ENCODE measurements at regions not wholly inside any gene's neighbourhood (a gene's known extent, or its start where the extent isn't known, plus 50 kb on each side); places are given as distances from the start of the nearest gene placed in this dataset.
"Not testable (repeated sequence)": the region's sequence is repeated elsewhere in the genome, so short reads cannot be mapped to it uniquely, and the experiment has no call there.

DNA sequence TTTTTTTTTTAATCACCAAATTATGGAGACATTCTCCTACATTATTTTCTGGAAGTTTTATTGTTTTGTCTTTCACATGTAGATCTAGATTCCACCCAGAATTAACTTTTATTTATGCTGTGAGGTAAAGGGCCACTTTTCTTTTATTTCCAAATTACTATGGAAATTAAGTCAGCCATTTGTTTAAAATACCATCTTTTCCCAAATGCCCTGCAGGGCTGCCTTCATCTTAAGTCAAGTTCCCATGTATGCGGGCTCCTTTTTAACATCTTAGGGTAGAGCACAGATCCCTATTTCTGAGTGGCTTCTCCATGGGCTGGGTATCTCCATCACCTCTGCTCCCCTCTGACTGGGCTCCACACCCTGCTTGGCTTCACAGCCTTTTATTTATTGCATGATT is 348.4 kb downstream of the SOX4 start:
- Histone ChIP-seq H3K27ac (no peak overlapping the region), H3K4me3 (no peak overlapping the region), H3K36me3 (no peaks in the 10 kb centered on the region), H3K27me3 (replicated peaks in 1 of 7) (no peaks in the 10 kb centered on the region), H3K4me1 (no peaks in the 10 kb centered on the region), H3K9me3 (no peaks in the 10 kb centered on the region)
- intact Hi-C loops (cut with DNase I; ENCODE audit: low total_unique reads), result no loop called here
- no peak for DNase-seq
- TF ChIP-seq POLR2A (IDR thresholded peaks at IDR 0.05), result no peak
- TF ChIP-seq, protein P1, sequence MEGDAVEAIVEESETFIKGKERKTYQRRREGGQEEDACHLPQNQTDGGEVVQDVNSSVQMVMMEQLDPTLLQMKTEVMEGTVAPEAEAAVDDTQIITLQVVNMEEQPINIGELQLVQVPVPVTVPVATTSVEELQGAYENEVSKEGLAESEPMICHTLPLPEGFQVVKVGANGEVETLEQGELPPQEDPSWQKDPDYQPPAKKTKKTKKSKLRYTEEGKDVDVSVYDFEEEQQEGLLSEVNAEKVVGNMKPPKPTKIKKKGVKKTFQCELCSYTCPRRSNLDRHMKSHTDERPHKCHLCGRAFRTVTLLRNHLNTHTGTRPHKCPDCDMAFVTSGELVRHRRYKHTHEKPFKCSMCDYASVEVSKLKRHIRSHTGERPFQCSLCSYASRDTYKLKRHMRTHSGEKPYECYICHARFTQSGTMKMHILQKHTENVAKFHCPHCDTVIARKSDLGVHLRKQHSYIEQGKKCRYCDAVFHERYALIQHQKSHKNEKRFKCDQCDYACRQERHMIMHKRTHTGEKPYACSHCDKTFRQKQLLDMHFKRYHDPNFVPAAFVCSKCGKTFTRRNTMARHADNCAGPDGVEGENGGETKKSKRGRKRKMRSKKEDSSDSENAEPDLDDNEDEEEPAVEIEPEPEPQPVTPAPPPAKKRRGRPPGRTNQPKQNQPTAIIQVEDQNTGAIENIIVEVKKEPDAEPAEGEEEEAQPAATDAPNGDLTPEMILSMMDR (IDR thresholded peaks at IDR 0.05 in 8 of 11, conservative IDR thresholded peaks at IDR 0.05 in 3 of 11), result no peak
- TF ChIP-seq POLR2AphosphoS5 (IDR thresholded peaks at IDR 0.05), result no peak
- 93 to 100% (median 97%) methylated on average over 1 of the region's 1 CpG for WGBS, 5 donors

DNA sequence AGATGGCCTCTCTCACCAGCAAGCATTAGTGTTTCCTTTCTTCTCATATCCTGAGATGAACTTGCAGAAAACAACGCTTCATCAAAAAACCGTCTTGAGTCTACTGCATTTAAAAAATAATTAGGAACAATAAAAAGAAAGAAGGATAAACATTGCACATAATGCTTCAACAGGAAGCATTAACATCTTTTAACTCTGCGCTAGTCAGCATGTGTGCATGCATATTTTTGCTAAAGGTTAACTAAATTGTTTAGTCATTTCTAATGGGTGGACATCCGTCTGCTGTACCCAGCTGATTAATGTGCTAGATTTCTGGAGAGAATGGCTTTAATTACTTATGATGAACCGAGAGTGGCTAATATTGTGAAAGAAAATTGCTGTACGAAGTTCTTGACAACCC is 349.3 kb downstream of the SOX4 start:
- Histone ChIP-seq H3K4me3 (no peak overlapping the region), H3K9me3 (no peaks in the 10 kb centered on the region), H3K4me1 (peaks cover 0 to 4% (median 2%) of the 10 kb centered on the region in 6 donors), H3K27me3 (replicated peaks in 1 of 7) (no peaks in the 10 kb centered on the region), H3K36me3 (no peaks in the 10 kb centered on the region), H3K27ac (no peak overlapping the region)
- WGBS, 5 donors, result 52 to 66% (median 53%) methylated on average over 6 of the region's 6 CpGs
- intact Hi-C loops (cut with DNase I; ENCODE audit: low total_unique reads), result no loop called here
- DNase-seq, result no peak
- TF ChIP-seq POLR2AphosphoS5 (IDR thresholded peaks at IDR 0.05) (no peak), POLR2A (IDR thresholded peaks at IDR 0.05) (no peak)
- TF ChIP-seq, protein P1 (IDR thresholded peaks at IDR 0.05 in 8 of 11, conservative IDR thresholded peaks at IDR 0.05 in 3 of 11), result no peak

DNA sequence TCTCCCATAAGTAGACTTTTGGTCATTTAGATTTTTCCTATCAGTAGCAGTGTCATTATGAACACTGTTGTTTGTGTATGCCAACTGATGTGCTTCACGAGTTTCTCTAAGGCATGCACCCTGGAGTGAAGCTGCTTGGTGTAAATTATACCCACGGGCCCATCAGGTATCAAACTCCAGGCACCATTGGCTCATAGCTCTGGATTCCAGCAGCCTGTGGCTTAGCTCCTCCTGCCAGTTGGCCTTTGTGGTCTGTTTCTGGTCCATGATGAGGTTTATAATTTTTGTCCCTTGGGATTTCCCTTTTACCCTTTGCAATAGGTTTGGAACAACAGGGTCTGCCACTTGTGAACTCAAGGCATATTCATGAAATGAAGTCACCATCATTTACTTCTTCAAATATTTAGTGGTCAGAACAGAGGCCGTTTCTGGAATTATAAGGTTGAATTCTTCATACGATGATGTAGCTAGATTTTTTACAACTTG is 350.5 kb downstream of the PRL start:
- Histone ChIP-seq H3K9me3 (no peaks in the 10 kb centered on the region), H3K4me3 (no peak overlapping the region), H3K27ac (no peak overlapping the region), H3K27me3 (replicated peaks in 1 of 7) (no peaks in the 10 kb centered on the region), H3K36me3 (no peaks in the 10 kb centered on the region), H3K4me1 (peaks cover 0 to 9% (median 8%) of the 10 kb centered on the region in 6 donors)
- intact Hi-C loops (cut with DNase I; ENCODE audit: low total_unique reads), result no loop called here
- TF ChIP-seq, protein P1 (IDR thresholded peaks at IDR 0.05 in 8 of 11, conservative IDR thresholded peaks at IDR 0.05 in 3 of 11), result no peak
- no peak for TF ChIP-seq POLR2A (IDR thresholded peaks at IDR 0.05)
- 56 to 88% (median 77%) methylated on average over 4 of the region's 4 CpGs for WGBS, 5 donors
- no peak for DNase-seq

DNA sequence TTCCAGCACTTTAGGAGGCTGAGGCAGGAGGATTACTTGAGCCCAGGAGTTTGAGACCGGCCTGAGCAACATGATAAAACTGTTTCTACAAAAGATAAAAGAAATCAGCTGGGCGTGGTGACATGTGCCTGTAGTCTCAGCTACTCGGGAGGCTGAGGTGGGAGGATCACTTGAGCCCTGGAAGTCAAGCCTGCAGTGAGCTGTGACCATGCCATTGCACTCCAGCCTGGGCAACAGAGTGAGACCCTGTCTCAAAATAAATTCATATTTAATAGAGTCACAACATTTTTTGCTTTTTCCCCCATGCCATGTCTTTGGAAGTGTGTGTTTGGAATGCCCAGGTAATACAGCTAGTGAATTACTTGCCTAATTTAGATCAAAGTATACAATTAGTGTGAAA is 349.6 kb downstream of the PRL start:
- H3K4me1 ChIP-seq; H3K27ac ChIP-seq; H3K36me3 ChIP-seq; H3K9me3 ChIP-seq; H3K4me3 ChIP-seq; DNase-seq; intact Hi-C loops (cut with DNase I; ENCODE audit: low total_unique reads); H3K27me3 ChIP-seq (replicated peaks in 1 of 7): not testable (repeated sequence)
- 78 to 92% (median 86%) methylated on average over 3 of the region's 3 CpGs for WGBS, 5 donors
